BLaER1 treated with 17β-estradiol and CSF1 and Interleukin-3, amounts not matched to agents 10 nM and 100 nM (cell line): ENCODE measurements at regions not wholly inside any gene's neighbourhood (a gene's known extent, or its start where the extent isn't known, plus 50 kb on each side); places are given as distances from the start of the nearest gene placed in this dataset.

ENCODE experiments used
- H3K27ac ChIP-seq, 11 experiments: shearing (Covaris generic); formaldehyde crosslinking; 2 replicates each; pipeline ENCODE4 v1.8.1; 2022
- H3K27me3 ChIP-seq, 11 experiments: shearing (Covaris generic); formaldehyde crosslinking; 2 replicates each; pipeline ENCODE4 v1.8.1; 2022
- H3K36me3 ChIP-seq, 11 experiments: shearing (Covaris generic); formaldehyde crosslinking; 2 replicates each; pipeline ENCODE4 v1.8.1; 2022
- H3K4me1 ChIP-seq, 10 experiments: shearing (Covaris generic); formaldehyde crosslinking; 2 replicates each; pipeline ENCODE4 v1.8.1; 2022
- H3K4me2 ChIP-seq, 11 experiments: shearing (Covaris generic); formaldehyde crosslinking; 2 replicates each; pipeline ENCODE4 v1.8.1; 2022
- H3K4me3 ChIP-seq, 10 experiments: shearing (Covaris generic); formaldehyde crosslinking; 2 replicates each; pipeline ENCODE4 v1.8.1; 2022
- H3K9ac ChIP-seq, 11 experiments: shearing (Covaris generic); formaldehyde crosslinking; 2 replicates each; pipeline ENCODE4 v1.8.1; 2022
- H3K9me3 ChIP-seq, 11 experiments: shearing (Covaris generic); formaldehyde crosslinking; replicated peaks in 1 of 11; 2 replicates each; pipeline ENCODE4 v1.8.1; 2022
- H4K20me1 ChIP-seq, 11 experiments: shearing (Covaris generic); formaldehyde crosslinking; 2 replicates each; pipeline ENCODE4 v1.8.1; 2022
- Cebpa-rat ChIP-seq, 11 experiments: shearing (Covaris generic); IDR thresholded peaks; 2 replicates each; pipeline ENCODE4 v1.8.1; 2022

DNA sequence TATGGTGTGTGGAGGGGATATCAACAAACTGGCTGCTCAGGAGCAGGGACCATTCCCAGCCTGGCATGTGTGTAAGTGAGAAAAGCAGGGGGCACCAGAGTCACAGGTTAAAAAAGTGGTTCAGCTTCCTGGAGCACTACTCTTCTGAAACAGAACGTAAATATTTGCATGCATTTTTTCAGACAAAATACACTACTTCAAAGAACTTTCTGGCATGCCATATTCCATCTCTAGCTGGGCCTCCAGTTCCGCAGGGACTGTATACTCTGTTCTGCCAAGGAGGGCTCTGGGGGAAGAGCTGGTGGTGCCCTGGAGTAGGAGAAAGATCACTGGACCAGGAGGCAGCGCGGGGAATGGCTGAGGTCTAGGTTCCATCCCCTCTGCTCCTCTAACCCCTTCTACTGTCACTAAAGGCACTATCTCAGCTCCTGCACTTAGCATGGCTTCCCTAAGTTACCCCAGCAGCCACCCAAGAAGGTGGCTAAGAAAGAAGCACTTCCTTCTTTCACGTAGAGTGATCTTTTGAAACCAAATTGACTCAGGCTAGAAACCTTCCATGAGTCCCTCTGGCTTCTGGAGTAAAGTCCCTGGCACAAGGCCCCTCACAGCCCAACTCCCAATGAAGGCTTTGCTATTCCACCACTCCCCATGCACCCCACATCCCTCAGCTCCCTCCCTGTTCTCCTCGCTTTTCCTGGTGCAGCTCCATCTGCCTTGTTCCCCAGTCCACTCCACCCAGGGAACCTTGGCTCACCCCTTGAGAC lies 57.6 kb upstream of the CABLES1 start:
- Histone ChIP-seq H3K4me3 (no peak overlapping the region), H3K27ac (peak overlapping the region; percentile 19 to 90 (median 77); a peak in 19 of 22 replicates), H3K4me2 (peak overlapping the region; percentile 33 to 97 (median 72); a peak in 21 of 22 replicates), H3K27me3 (no peaks in the 10 kb centered on the region), H3K36me3 (no peaks in the 10 kb centered on the region), H3K9me3 (no peaks in the 10 kb centered on the region), H3K4me1 (peaks cover 19 to 44% (median 36%) of the 10 kb centered on the region in 10 experiments), H3K9ac (peak overlapping the region in 8 of 11 experiments; percentile 1 to 72 (median 37); a peak in 11 of 22 replicates), H4K20me1 (no peaks in the 10 kb centered on the region)
- TF ChIP-seq Cebpa-rat (IDR thresholded peaks at IDR 0.05): no peak

DNA sequence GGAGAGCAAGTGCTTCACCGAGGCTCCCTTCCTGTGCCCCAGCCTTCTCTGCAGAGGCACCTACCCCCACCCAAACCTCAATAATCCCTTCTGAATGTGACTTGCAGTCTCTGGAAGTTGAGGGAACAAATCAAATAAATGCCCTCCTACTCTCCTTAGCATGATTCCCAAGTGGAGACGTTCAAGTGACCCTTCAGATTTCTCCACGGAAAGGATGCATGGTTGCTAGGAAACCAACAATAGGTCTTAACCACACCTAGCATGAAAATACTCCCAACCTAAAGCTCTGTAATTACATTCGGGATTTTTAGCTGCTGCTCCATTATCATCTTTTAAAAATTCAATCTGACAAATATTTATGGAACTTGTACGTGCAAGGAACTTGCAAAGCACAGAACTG lies 50.2 kb upstream of the CABLES1 start:
- Histone ChIP-seq H3K36me3 (no peaks in the 10 kb centered on the region), H3K4me1 (peaks cover 0 to 17% (median 1%) of the 10 kb centered on the region in 10 experiments; a peak in 15 of 20 replicates), H3K9me3 (peaks cover 0 to 7% (median 0%) of the 10 kb centered on the region in 11 experiments; a peak in 1 of 22 replicates), H3K4me3 (no peak overlapping the region), H3K4me2 (no peak overlapping the region), H3K27ac (no peak overlapping the region), H4K20me1 (no peaks in the 10 kb centered on the region), H3K9ac (no peak overlapping the region), H3K27me3 (no peaks in the 10 kb centered on the region)
- no peak for TF ChIP-seq Cebpa-rat (IDR thresholded peaks at IDR 0.05)
